LNCaP clone FGC (cell line): ENCODE measurements at regions not wholly inside any gene's neighbourhood (a gene's known extent, or its start where the extent isn't known, plus 50 kb on each side); places are given as distances from the start of the nearest gene placed in this dataset.

Experiments used
- DNase-seq: peaks from one replicate; pipeline ENCODE4 v3.0.0-alpha.2; 2011; ENCODE audit warnings: low read depth
- H3K4me3 ChIP-seq: 2 replicates; pipeline ENCODE4 v1.5.1; 2011; ENCODE audit warnings: mild to moderate bottlenecking, low read depth, low read length, control low read depth
- TF ChIP-seq, protein P1 (sequence below): IDR thresholded peaks from 2 replicates; pipeline ENCODE4 v1.5.1; 2012; ENCODE audit warnings: mild to moderate bottlenecking; ENCODE audit not compliant: control insufficient read depth, insufficient read depth; ENCODE audit errors: extremely low read depth

GRCh38 chr10:33074443-33074842 lies 116.4 kb upstream of the ITGB1 start:
- H3K4me3 ChIP-seq, result no peak overlapping the region
- no peak for DNase-seq
- TF ChIP-seq, protein P1, sequence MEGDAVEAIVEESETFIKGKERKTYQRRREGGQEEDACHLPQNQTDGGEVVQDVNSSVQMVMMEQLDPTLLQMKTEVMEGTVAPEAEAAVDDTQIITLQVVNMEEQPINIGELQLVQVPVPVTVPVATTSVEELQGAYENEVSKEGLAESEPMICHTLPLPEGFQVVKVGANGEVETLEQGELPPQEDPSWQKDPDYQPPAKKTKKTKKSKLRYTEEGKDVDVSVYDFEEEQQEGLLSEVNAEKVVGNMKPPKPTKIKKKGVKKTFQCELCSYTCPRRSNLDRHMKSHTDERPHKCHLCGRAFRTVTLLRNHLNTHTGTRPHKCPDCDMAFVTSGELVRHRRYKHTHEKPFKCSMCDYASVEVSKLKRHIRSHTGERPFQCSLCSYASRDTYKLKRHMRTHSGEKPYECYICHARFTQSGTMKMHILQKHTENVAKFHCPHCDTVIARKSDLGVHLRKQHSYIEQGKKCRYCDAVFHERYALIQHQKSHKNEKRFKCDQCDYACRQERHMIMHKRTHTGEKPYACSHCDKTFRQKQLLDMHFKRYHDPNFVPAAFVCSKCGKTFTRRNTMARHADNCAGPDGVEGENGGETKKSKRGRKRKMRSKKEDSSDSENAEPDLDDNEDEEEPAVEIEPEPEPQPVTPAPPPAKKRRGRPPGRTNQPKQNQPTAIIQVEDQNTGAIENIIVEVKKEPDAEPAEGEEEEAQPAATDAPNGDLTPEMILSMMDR, result no peak

DNA sequence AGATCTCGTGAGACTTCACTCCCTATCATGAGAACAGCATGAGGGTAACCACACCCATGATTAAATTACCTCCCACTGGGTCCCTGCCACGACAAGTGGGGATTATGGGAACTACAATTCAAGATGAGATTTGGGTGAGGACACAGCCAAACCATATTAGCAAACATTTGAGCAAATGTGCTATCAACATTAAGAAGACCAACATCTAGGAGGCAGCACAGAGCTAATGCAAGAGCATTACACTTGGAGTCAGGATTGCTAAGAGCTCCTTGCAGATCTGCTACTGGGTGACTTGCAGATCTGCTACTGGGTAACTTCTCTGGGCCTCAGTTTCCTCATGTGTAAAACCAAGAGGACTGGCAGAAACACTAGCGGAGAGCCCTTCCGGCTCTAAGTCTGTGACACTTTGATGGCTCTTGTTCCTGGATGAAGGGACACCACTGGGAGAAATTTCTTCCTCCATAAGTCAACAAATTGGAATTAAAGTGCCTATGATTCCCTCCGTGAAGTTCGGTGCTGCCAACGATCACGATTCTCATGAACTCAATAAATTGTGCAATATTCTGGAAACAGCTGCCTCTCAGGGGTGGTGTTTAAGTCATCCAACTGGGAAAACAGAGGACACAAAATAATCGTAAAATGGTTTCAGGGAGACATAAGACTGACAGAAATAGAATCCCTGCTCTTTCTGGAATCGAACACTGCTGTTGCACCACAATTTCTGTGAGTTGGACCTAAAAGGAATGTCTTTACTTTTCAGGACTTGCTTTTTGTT lies 115.8 kb upstream of the ITGB1 start:
- TF ChIP-seq, protein P1, result no peak
- H3K4me3 ChIP-seq, result no peak overlapping the region
- no peak for DNase-seq

DNA sequence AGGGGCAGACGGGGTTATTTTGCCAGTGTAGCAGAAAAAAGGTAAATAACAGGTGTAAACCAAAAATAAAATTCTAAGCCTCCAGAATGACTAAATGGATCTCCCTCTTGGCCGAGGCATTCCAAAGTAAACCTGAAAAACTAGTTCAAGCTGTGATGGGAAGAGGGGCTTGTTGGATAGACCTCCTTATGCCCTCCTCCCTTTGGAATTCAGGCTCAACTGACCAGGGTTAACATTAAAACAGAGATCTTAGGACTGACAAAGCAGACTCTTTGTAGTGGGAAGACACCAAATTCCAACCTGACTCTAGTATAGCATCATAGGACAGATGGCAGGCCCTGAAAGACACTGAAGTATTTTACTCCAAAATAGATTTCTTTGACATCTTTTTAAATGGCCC lies 113.8 kb upstream of the ITGB1 start:
- H3K4me3 ChIP-seq, result no peak overlapping the region
- DNase-seq, result no peak
- TF ChIP-seq, protein P1, result no peak

DNA sequence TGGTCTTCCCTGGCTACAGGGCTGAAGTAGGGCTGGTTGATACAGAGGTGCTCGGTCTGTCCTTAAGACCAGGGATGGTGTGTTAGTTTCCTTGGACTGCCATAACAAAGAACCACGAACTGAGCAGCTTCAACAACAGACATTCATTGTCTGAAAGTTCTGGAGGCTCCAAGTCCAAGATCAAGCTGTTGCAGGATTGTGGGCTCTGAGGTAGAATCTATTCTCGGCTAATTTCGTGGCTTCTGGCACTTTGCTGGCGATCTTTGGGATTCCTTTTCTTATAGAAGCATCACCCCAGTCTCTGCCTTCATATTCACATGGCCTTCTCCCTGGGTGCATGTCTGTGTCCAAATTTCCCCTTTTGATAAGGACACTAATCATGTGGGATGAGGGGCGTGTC lies 112.1 kb upstream of the ITGB1 start:
- DNase-seq, result no peak
- TF ChIP-seq, protein P1, result no peak
- no peak overlapping the region for H3K4me3 ChIP-seq

- TF ChIP-seq, protein P1, result no peak
- H3K4me3 ChIP-seq, result no peak overlapping the region
- no peak for DNase-seq
These were observed 109.9 kb upstream of the ITGB1 start for GRCh38 chr10:33067917-33068316.

DNA sequence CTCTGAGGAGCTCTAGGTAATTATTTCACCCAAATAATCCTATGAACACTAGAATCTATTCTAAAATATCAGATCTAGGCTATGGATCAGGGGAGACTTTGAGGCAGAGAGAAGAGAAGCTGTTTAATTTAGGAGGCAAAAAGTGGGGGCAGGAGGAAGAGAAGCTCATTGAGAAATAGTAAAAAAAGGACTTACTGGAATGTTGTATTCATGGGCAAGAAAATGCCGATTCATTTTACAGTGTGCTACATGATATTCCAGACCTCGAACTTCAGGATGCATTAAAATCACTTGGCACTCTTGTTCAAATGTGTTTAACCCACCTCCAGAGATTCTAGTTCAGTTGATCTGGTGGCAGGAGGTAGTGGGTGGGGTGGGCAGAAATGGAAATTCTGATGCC lies 109.5 kb upstream of the ITGB1 start:
- TF ChIP-seq, protein P1, result no peak
- no peak overlapping the region for H3K4me3 ChIP-seq
- DNase-seq, result no peak
